PC-9 (cell line): ENCODE measurements at regions not wholly inside any gene's neighbourhood (a gene's known extent, or its start where the extent isn't known, plus 50 kb on each side); places are given as distances from the start of the nearest gene placed in this dataset.

Experiments used
- BruUV-seq: library from RNA; stranded (reverse); fragments of 400-500 nt; replicated peaks from 2 replicates; lab custom pipeline; 2021; lab: Mats Ljungman, UMichigan
- CTCF ChIA-PET: fragments of 300-600 bp; sonication (Branson Sonifier 250); formaldehyde crosslinking; loops from one replicate; lab custom pipeline; 2022; ENCODE audit warnings: antibody characterized with exemption; lab: Charles Lee
- POLR2A ChIA-PET: fragments of 300-600 bp; sonication (Branson Sonifier 250); formaldehyde crosslinking; loops from one replicate; lab custom pipeline; 2022; ENCODE audit warnings: antibody characterized with exemption; ENCODE audit not compliant: unreplicated experiment; lab: Charles Lee
- DNase-seq, 2 experiments: peaks; one replicate each; pipeline versions ENCODE4 v3.0.0 to v3.0.0-alpha.2; 2015 to 2022; ENCODE audit warnings: mixed read lengths in 1 of 2
- H2AFZ ChIP-seq: fragments of 200-600 bp; sonication (generic); 2 replicates; pipeline ENCODE4 v1.8.1; 2017; ENCODE audit warnings: antibody characterized with exemption
- H3F3A ChIP-seq: fragments of 200-600 bp; sonication (generic); 2 replicates; pipeline ENCODE4 v1.8.1; 2017; ENCODE audit warnings: antibody characterized with exemption, mild to moderate bottlenecking, low read depth; ENCODE audit not compliant: insufficient read depth
- H3K27ac ChIP-seq: fragments of 200-600 bp; sonication (generic); 2 replicates; pipeline ENCODE4 v1.6.1; 2016; ENCODE audit warnings: mixed run types
- H3K27me3 ChIP-seq: fragments of 200-600 bp; sonication (generic); 2 replicates; pipeline ENCODE4 v1.6.1; 2016; ENCODE audit warnings: low read depth, mixed run types; ENCODE audit not compliant: insufficient read depth
- H3K36me3 ChIP-seq: fragments of 200-600 bp; sonication (generic); 2 replicates; pipeline ENCODE4 v1.6.1; 2016; ENCODE audit warnings: low read depth, mixed run types
- H3K4me1 ChIP-seq: fragments of 200-600 bp; sonication (generic); replicated peaks from 2 replicates; pipeline ENCODE4 v1.6.1; 2016; ENCODE audit warnings: mixed run types; ENCODE audit not compliant: insufficient read depth
- H3K4me2 ChIP-seq: fragments of 200-600 bp; sonication (generic); 2 replicates; pipeline ENCODE4 v1.6.1; 2017; ENCODE audit warnings: mixed run types
- H3K4me3 ChIP-seq: fragments of 200-600 bp; sonication (generic); 2 replicates; pipeline ENCODE4 v1.6.1; 2016; ENCODE audit warnings: mixed run types
- H3K79me2 ChIP-seq: fragments of 200-600 bp; sonication (generic); 2 replicates; pipeline ENCODE4 v1.6.1; 2017; ENCODE audit warnings: low read depth, mixed run types
- H3K9me2 ChIP-seq: fragments of 200-600 bp; sonication (generic); 2 replicates; pipeline ENCODE4 v1.8.1; 2017; ENCODE audit warnings: mild to moderate bottlenecking; ENCODE audit not compliant: insufficient read depth
- H3K9me3 ChIP-seq: fragments of 200-600 bp; sonication (generic); 2 replicates; pipeline ENCODE4 v1.8.1; 2016; ENCODE audit warnings: low read depth; ENCODE audit not compliant: insufficient read depth
- H4K20me1 ChIP-seq: fragments of 200-600 bp; sonication (generic); 2 replicates; pipeline ENCODE4 v1.8.1; 2017; ENCODE audit not compliant: insufficient read depth
- EZH2 ChIP-seq: fragments of 200-600 bp; sonication (generic); IDR thresholded peaks from 2 replicates; pipeline ENCODE4 v1.8.0; 2017; ENCODE audit warnings: antibody characterized with exemption, low read depth
- intact Hi-C: fragments of 100-400 bp; cut with micrococcal nuclease; formaldehyde crosslinking; loops from one replicate; pipeline ENCODE4 v1.10.0; 2022; ENCODE audit not compliant: unreplicated experiment
- TF ChIP-seq, protein P1 (sequence below): fragments of 200-600 bp; sonication (generic); conservative IDR thresholded peaks from 2 replicates; pipeline ENCODE4 v1.6.1; 2017; ENCODE audit warnings: mixed run types, antibody characterized with exemption, mild to moderate bottlenecking, moderate library complexity

DNA sequence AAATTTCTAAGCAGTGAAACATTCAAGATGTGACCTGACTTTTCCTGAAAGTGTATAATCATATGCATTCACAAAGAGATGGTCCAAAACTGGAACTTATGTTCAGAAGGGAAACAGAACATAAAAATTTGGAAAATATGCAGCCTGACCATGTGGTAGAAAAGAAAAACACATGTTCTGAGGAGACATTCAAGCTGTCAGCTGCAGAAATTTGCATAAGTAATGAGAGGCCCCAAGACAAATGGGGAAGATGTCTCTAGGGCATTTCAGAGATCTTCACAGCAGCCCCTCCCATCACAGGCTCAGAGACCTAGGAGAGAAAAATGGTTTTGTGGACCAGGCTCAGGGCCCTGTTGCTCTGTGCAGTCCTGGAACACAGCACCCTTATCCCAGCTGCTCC lies 123.8 kb downstream of the RPIA start:
- H3K4me1 ChIP-seq = no peaks in the 10 kb centered on the region
- H3F3A ChIP-seq = no peaks in the 10 kb centered on the region
- H3K4me2 ChIP-seq = no peak overlapping the region
- no peaks in the 10 kb centered on the region for H3K9me3 ChIP-seq
- no TSS peak for BruUV-seq
- ChIA-PET POLR2A (no interaction called here), CTCF (no interaction called here)
- H3K27me3 ChIP-seq = peaks cover 12% of the 10 kb centered on the region; the same call in 1 of the 2 replicates
- TF ChIP-seq, protein P1, sequence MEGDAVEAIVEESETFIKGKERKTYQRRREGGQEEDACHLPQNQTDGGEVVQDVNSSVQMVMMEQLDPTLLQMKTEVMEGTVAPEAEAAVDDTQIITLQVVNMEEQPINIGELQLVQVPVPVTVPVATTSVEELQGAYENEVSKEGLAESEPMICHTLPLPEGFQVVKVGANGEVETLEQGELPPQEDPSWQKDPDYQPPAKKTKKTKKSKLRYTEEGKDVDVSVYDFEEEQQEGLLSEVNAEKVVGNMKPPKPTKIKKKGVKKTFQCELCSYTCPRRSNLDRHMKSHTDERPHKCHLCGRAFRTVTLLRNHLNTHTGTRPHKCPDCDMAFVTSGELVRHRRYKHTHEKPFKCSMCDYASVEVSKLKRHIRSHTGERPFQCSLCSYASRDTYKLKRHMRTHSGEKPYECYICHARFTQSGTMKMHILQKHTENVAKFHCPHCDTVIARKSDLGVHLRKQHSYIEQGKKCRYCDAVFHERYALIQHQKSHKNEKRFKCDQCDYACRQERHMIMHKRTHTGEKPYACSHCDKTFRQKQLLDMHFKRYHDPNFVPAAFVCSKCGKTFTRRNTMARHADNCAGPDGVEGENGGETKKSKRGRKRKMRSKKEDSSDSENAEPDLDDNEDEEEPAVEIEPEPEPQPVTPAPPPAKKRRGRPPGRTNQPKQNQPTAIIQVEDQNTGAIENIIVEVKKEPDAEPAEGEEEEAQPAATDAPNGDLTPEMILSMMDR = no peak
- TF ChIP-seq EZH2 = no peak
- intact Hi-C loops = no loop called here
- H3K4me3 ChIP-seq = no peak overlapping the region
- no peaks in the 10 kb centered on the region for H3K9me2 ChIP-seq
- no peak overlapping the region for H2AFZ ChIP-seq
- no peaks in the 10 kb centered on the region for H3K36me3 ChIP-seq
- no peaks in the 10 kb centered on the region for H3K79me2 ChIP-seq
- no peak overlapping the region for H3K27ac ChIP-seq
- H4K20me1 ChIP-seq = no peaks in the 10 kb centered on the region
- no peak for DNase-seq

DNA sequence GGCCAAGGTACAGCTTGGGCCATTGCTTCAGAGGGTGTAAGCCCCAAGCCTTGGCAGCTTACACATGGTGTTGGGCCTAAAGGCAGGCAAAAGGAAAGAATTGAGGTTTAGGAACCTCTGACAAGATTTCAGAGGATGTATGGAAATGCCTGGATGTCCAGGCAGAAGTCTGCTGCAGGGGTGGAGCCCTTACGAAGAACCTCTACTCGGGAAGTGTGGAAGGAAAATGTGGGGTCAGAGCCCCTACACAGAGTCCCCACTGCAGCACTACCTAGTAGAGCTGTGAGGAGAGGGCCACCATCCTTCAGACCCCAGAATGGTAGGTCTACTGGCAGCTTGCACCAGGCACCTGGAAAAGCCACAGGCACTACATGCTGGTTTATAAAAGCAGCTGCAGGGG lies 124.2 kb downstream of the RPIA start:
- Histone ChIP-seq H3K27ac (no peak overlapping the region), H3K9me2 (no peaks in the 10 kb centered on the region), H3K9me3 (no peaks in the 10 kb centered on the region), H3K27me3 (peaks cover 8% of the 10 kb centered on the region; the same call in 1 of the 2 replicates), H3F3A (no peaks in the 10 kb centered on the region), H3K36me3 (no peaks in the 10 kb centered on the region), H4K20me1 (no peaks in the 10 kb centered on the region), H3K4me1 (no peaks in the 10 kb centered on the region), H3K4me2 (no peak overlapping the region), H3K79me2 (no peaks in the 10 kb centered on the region), H3K4me3 (no peak overlapping the region), H2AFZ (no peak overlapping the region)
- CTCF ChIA-PET = no interaction called here
- POLR2A ChIA-PET = no interaction called here
- BruUV-seq = no TSS peak
- no peak for DNase-seq
- intact Hi-C loops = no loop called here
- TF ChIP-seq, protein P1 = no peak
- no peak for TF ChIP-seq EZH2

DNA sequence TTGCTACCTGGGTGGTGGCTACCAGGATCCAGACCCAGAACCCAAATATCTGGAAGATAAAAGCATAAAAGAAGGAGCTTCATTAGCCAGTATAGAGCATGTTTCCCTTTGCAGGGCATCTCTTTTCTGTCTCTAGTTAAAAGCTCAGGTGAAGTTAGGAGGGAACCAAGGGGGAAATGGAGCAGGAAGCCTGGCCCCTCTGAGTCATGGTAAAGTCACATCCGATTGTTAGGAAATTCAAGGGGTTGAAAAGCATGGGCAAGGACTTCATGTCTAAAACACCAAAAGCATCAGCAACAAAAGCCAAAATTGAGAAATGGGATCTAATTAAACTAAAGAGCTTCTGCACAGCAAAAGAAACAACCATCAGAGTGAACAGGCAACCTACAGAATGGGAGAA lies 126.9 kb downstream of the RPIA start:
- no peak overlapping the region for H3K4me3 ChIP-seq
- H3K79me2 ChIP-seq = no peaks in the 10 kb centered on the region
- no peaks in the 10 kb centered on the region for H3K27me3 ChIP-seq
- H3K27ac ChIP-seq = no peak overlapping the region
- ChIA-PET POLR2A (no interaction called here), CTCF (no interaction called here)
- no peaks in the 10 kb centered on the region for H3K4me1 ChIP-seq
- TF ChIP-seq, protein P1 = no peak
- TF ChIP-seq EZH2 = no peak
- H4K20me1 ChIP-seq = no peaks in the 10 kb centered on the region
- BruUV-seq = no TSS peak
- H3K9me2 ChIP-seq = no peaks in the 10 kb centered on the region
- no peaks in the 10 kb centered on the region for H3K9me3 ChIP-seq
- H2AFZ ChIP-seq = no peak overlapping the region
- no peaks in the 10 kb centered on the region for H3F3A ChIP-seq
- no peak overlapping the region for H3K4me2 ChIP-seq
- intact Hi-C loops = no loop called here
- no peak for DNase-seq
- H3K36me3 ChIP-seq = no peaks in the 10 kb centered on the region
